Head of caudate nucleus (tissue), 42 donors: ENCODE measurements at regions not wholly inside any gene's neighbourhood (a gene's known extent, or its start where the extent isn't known, plus 50 kb on each side); places are given as distances from the start of the nearest gene placed in this dataset.
A peak's percentile ranks its signal among the peaks of the same experiment; 100 is the strongest.
"Not testable (repeated sequence)": the region's sequence is repeated elsewhere in the genome, so short reads cannot be mapped to it uniquely, and the experiment has no call there.

Source experiments
- DNase-seq, 42 donors: peaks; one replicate each; pipeline versions ENCODE4 v3.0.0 to v3.0.0-alpha.2; 2020 to 2021; ENCODE audit warnings: mixed read lengths in 7 of 42
- intact Hi-C: fragments of 100-400 bp; cut with DNase I; formaldehyde crosslinking; loops from one replicate; pipeline ENCODE4 v1.15.0; 2022

GRCh38 chr11:112524798-112525197, 264.1 kb upstream of the PLET1 start:
- peak in 2 of 42 donors; percentile 5 to 41 for DNase-seq
- intact Hi-C loops = no loop called here

DNA sequence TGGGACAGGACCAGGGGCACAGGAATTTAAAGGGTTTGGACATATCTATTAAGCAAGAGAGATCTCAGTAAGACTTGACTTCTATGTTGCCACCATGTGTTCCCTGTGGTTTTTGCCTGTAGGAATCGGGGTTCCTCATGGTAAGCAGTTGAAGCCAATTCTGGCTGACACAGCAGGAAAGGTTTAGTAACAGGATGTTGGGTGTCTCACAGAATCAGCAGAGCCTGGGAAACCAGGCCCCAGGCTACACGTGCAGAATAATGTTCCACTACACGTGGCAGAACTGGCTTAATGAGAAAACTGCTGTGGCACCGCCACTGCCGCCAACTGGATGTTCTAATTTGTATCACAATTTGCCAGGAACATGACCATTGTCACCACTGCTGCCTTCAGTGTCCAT, 264.6 kb upstream of the PLET1 start:
- peak in 6 of 42 donors; percentile 6 to 50 (median 20) for DNase-seq
- intact Hi-C loops = no loop called here

- no peak for DNase-seq
- intact Hi-C loops = no loop called here
Observed at GRCh38 chr11:112525844-112526590, 265.4 kb upstream of the PLET1 start.

DNA sequence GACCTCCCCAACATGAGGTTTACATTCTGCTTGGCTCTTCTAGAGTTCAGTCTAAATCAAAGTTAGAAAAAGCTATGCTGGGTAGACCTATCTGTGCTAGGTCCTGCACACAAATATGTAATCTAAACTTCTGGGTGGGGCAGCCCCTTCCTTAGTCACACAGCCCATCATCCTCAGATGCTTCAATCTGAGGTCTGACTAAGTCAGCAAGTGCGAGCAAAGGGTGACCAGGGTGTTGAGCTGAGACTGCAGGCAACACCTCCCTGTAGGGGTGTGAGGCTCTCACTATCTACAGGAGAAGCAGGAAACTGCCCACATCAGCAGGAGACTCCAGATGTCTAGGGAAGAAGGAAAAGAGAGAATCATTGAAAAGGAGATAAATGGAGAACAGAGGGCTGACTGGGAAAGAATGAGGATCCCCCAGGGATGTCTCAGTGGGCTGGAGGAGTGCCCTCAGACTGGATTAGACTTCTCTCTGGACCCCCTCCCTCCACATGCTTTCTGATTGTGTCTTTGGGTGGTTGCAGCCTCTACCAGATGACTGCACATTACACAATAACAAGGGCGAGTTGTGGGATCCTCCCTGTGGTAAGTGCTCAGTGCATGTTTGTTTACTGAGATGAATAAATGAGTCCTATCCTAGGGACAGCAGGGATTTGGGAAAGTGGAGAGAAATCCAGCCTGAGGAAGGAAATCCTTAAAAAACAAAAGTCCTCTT, 266.2 kb upstream of the PLET1 start:
- no peak for DNase-seq
- intact Hi-C loops = no loop called here

- DNase-seq = no peak
- intact Hi-C loops = no loop called here
Observed at GRCh38 chr11:112529071-112529470, 268.4 kb upstream of the PLET1 start.

DNA sequence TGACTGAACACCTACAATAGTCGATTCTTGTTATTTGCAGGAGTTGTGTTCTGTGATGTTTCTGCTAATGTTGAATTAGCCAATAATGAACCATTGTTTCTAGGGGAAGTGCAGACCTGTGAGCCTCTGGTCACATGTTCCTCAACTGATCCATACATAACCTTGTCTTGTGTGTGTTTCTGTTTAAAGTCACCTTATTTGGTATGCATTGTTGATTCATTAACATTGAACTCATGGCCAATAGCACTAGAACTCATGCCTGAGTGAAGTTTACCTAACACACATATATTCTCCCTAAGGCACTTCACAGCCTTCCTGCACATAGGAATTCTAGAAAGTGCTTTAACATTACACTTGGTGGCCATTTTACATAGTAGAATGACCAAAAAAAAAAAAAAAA, 271.8 kb upstream of the PLET1 start:
- intact Hi-C loops = no loop called here
- no peak for DNase-seq

- intact Hi-C loops = no loop called here
- no peak for DNase-seq
Observed at GRCh38 chr11:112533682-112534081, 273.0 kb upstream of the PLET1 start.

DNA sequence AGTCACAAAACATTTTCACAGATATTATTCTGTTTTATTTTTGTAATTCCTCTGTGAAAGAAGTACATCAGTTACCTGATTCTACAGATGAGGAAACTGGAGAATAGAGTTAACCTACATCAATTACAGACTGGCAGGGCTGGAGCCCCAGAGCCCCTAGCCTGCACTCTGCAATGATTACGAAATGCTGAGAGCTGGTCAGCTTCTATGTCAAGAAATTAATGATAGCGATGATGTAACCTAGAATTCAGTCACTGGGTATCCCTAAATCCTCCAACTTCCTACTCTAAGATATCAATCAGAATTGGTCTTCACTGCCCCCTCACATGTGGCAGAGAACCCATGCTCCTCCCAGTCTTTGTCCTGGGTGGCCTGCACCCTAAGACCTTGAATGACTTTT, 273.5 kb upstream of the PLET1 start:
- DNase-seq = no peak
- intact Hi-C loops = no loop called here

- DNase-seq = no peak
- intact Hi-C loops = no loop called here
Observed at GRCh38 chr11:112537026-112537425, 276.4 kb upstream of the PLET1 start.

- intact Hi-C loops = no loop called here
- DNase-seq = peak in 18 of 42 donors; percentile 16 to 73 (median 38)
Observed at GRCh38 chr11:112537846-112538330, 277.2 kb upstream of the PLET1 start.

DNA sequence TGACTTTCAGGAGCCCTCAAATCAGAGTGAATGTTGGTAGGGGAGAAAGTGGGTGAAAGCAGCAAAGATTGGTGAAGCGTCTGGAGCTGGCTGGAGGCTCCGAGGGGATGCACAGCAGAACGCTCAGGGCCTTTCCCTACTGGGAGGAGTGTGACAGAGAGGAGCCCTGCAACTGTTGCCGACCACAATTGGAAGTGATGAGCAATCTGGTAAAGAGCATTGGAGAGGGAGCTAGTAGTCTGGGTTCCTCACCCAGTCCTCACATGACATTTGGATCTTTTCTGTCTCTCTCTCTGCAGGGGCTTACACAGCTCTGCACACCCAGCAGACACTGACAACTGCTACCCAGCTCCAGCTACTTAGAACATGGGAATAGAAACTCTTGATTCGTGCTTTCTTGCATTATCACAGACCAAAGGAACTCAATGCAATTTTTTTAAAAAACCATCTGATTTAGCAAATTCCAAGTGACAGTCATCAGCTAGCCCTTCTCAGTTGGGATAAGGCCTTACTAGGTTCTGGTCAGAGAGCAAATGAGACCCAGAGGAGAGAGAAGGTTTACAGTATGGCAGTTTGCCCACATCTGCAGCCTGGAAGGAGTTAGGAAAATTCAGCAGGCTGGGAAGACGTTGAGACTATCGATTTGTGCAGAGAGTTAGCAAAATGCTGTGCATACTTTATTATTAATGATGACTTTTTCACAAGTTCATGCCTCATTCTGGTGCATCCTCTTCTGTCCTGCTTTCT, 278.0 kb upstream of the PLET1 start:
- no peak for DNase-seq
- intact Hi-C loops = no loop called here

DNA sequence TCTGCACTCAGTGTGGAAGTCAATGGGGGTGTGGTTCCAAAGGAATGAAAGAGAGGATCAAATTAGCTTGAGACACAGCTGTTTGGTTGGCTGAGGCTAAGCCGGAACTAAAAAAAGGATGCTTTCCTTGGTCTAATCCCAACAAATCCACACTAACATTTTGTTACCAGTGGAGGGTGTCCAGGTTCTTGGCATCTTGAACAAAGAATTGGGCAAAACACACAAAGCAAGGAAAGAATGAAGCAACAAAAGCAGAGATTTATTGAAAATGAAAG, 278.6 kb upstream of the PLET1 start:
- DNase-seq, intact Hi-C loops: not testable (repeated sequence)

GRCh38 chr11:112539741-112540140, 279.1 kb upstream of the PLET1 start:
- intact Hi-C loops = no loop called here

DNA sequence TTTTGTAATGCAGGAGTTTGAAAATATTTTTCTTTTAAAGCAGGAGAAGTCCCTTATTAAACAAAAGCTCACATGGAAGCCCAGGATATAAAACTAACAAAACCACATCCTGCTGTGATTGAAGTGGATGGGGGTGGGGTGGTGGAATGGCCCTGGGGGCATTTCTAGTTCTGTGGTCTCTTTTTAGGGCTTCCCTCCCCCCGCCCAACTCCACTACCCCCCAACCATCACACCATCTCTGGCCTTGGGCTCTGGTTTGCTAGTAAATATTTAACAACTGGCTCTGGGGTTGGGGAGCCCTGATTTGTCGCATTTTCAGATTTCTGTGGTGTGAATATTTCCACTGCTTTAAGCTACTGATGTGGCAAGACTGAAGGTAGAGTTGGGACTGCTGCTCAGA, 279.6 kb upstream of the PLET1 start:
- intact Hi-C loops = no loop called here
- DNase-seq = no peak

More at GRCh38 chr11:112539741-112540140, 279.1 kb upstream of the PLET1 start:
- DNase-seq = no peak

DNA sequence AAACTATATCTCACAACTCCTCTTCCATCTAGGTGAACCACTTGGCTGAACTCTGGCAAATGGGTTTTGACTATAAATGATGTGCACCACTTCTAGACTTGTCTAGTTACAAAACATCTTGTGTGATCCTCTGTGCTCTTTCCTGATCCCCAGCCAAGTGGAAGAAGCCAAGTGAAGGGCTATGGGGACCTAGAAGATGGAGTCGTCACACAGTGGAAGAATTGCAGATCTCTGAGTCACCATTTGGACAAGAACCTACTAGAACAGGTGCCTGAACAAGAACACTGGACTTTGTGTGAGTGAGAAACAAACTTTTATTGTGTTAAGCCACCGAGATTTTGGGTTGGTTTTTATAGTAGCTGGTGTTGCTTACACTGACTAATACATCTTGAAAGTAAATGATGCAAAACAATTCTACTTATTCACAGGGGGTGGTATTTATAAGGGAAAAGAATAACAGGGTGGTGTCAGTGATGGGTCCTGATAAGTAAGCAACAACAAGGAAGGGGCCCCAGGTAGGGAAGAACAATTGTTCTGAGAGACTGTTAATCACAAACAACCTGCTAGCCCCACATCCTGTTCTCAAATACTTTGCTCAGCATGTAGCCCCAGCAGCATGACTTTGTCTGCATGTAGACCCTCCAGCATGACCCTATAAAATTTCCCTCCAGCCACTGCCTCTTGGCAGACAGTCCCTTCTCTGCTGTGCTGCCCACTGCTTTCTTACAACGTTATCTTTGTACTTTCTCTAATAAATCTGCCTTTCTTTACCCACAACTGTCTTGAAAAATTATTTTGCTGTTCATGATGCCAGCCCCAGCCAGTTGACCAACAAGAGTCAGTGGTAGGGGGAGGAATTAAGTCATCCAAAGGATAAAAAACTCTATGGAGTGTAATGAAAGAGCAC, 280.7 kb upstream of the PLET1 start:
- no peak for DNase-seq
- intact Hi-C loops = no loop called here

DNA sequence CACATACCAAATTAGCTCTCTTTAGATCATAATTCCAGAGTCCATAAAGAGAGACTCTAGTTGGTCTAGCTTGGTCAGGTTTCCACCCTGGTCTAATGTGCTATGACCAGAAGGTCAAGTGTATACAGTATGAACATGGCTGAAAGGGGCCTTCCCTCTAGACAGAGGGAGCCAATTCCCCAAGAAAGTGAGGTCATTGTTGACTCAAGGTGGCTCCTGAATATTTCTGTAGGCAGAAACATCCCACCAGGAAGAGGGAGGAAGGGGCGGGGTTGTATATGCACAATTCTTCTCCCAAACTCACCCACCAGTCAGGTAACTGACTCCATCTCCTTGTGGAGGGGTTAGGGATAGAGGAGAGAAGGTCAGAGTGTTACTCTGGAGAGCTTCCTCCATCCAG, 281.8 kb upstream of the PLET1 start:
- DNase-seq = no peak
- intact Hi-C loops = no loop called here

- no peak for DNase-seq
- intact Hi-C loops = no loop called here
Observed at GRCh38 chr11:112543390-112543789, 282.7 kb upstream of the PLET1 start.

DNA sequence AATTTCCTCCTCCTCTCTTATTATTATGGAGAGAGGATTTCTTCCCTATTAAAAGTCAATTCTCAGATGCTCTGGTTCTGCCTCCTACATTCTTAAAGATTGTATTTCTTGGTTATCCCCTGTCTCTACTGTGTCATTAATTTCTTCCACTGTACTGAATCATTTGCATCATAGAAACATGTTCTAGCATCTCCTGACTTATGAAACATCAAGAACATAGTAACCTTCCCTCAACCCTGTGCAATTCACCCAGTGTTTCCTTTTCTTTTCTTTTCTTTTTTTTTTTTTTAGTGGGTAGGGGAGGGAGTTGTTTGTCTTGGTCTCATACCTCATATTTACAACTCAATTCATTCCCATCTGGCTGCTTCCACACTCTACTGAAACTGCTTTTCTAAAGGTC, 288.0 kb upstream of the PLET1 start:
- intact Hi-C loops = no loop called here
- no peak for DNase-seq

DNA sequence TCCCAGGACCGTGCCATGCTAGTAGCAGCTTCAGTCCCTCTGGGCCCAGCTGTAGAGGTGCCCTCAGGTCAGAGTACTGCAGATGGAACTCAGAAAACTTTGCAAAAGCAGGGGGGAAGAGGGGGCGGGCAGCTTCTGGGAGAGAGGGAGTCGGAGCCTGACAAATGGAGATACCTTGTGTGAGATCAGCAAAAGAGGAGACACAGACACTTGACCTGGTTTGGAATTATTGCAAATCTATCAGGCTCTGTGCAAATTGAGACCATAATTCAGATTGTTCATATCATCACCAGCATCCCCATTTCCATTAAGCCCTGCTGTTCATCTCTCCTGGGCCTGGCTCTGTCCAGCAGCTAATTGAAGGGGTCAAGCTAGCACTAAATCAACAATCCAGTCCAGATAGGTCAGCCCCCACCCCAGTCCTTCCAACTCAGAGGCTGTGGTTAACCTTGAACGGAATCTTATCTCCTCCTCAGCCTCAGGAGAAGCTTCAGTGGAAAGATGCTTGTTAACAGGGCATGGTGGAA, 292.6 kb upstream of the PLET1 start:
- DNase-seq = peak in 2 of 42 donors; percentile 6 to 41

More for the DNA sequence above, 292.6 kb upstream of the PLET1 start:
- intact Hi-C loops = no loop called here
